MCF 10A (cell line): ENCODE measurements at regions not wholly inside any gene's neighbourhood (a gene's known extent, or its start where the extent isn't known, plus 50 kb on each side); places are given as distances from the start of the nearest gene placed in this dataset.

Experiments used
- BruUV-seq: library from RNA; stranded (reverse); fragments of 400-500 nt; replicated peaks from 2 replicates; lab custom pipeline; 2021; lab: Mats Ljungman, UMichigan
- CTCF ChIA-PET: fragments of 300-600 bp; sonication (Branson Sonifier 250); formaldehyde crosslinking; extraction: SDS; loops from one replicate; lab custom pipeline; 2021; ENCODE audit warnings: antibody characterized with exemption, inconsistent platforms; lab: Yijun Ruan, JAX
- POLR2A ChIA-PET: fragments of 300-600, 350-650 bp; sonication (Branson Sonifier 250); formaldehyde crosslinking; extraction: SDS; loops from one replicate; lab custom pipeline; 2020; ENCODE audit warnings: antibody characterized with exemption, inconsistent platforms; lab: Yijun Ruan, JAX
- DNase-seq: peaks from one replicate; pipeline ENCODE4 v3.0.0-alpha.2; 2018; ENCODE audit not compliant: unreplicated experiment
- H3K27ac Mint-ChIP-seq: one replicate; pipeline ENCODE4 v1.8.0; 2022; ENCODE audit warnings: mild to moderate bottlenecking, low read depth, mixed read lengths; ENCODE audit not compliant: unreplicated experiment
- H3K27me3 Mint-ChIP-seq: one replicate; pipeline ENCODE4 v1.8.0; 2022; ENCODE audit warnings: mixed read lengths; ENCODE audit not compliant: insufficient read depth, unreplicated experiment
- H3K36me3 Mint-ChIP-seq: one replicate; pipeline ENCODE4 v1.8.0; 2022; ENCODE audit warnings: mild to moderate bottlenecking, moderate library complexity, mixed read lengths; ENCODE audit not compliant: insufficient read depth, unreplicated experiment
- H3K4me1 Mint-ChIP-seq: one replicate; pipeline ENCODE4 v1.8.0; 2022; ENCODE audit warnings: mixed read lengths; ENCODE audit not compliant: insufficient read depth, unreplicated experiment
- H3K4me3 Mint-ChIP-seq: one replicate; pipeline ENCODE4 v1.8.0; 2022; ENCODE audit warnings: mild to moderate bottlenecking, moderate library complexity, mixed read lengths; ENCODE audit not compliant: unreplicated experiment
- H3K9me3 Mint-ChIP-seq: one replicate; pipeline ENCODE4 v1.8.0; 2022; ENCODE audit warnings: mixed read lengths; ENCODE audit not compliant: unreplicated experiment
- intact Hi-C: fragments of 100-400 bp; cut with micrococcal nuclease; formaldehyde crosslinking; loops from 2 replicates; pipeline ENCODE4 v1.14.1; 2022
- TF ChIP-seq, protein P1 (sequence below): fragments of 200-600 bp; IDR thresholded peaks from one replicate; pipeline ENCODE4 v1.8.0; 2022; ENCODE audit warnings: antibody characterized with exemption, mild to moderate bottlenecking; ENCODE audit not compliant: unreplicated experiment

- Mint-ChIP-seq H3K4me3 (no peak overlapping the region), H3K36me3 (peaks cover 6% of the 10 kb centered on the region), H3K27me3 (no peaks in the 10 kb centered on the region), H3K27ac (no peak overlapping the region), H3K4me1 (peaks cover 14% of the 10 kb centered on the region), H3K9me3 (peaks cover 2% of the 10 kb centered on the region)
- no TSS peak for BruUV-seq
- intact Hi-C loops, result no loop called here
- TF ChIP-seq, protein P1, sequence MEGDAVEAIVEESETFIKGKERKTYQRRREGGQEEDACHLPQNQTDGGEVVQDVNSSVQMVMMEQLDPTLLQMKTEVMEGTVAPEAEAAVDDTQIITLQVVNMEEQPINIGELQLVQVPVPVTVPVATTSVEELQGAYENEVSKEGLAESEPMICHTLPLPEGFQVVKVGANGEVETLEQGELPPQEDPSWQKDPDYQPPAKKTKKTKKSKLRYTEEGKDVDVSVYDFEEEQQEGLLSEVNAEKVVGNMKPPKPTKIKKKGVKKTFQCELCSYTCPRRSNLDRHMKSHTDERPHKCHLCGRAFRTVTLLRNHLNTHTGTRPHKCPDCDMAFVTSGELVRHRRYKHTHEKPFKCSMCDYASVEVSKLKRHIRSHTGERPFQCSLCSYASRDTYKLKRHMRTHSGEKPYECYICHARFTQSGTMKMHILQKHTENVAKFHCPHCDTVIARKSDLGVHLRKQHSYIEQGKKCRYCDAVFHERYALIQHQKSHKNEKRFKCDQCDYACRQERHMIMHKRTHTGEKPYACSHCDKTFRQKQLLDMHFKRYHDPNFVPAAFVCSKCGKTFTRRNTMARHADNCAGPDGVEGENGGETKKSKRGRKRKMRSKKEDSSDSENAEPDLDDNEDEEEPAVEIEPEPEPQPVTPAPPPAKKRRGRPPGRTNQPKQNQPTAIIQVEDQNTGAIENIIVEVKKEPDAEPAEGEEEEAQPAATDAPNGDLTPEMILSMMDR, result no peak
- no peak for DNase-seq
- CTCF ChIA-PET, result interaction anchor here (0.5 to 0.8 kb wide), 3 partner anchors 9 to 193 kb away, joined by 4 to 5 read pairs (median 4); no protein-coding TSS in a partner anchor
- POLR2A ChIA-PET, result interaction anchor here (1.0 to 1.3 kb wide), 2 partner anchors 12 to 32 kb away, joined by 3 to 6 read pairs; no protein-coding TSS in a partner anchor
Observed at GRCh38 chr1:198968866-198969265, 330.0 kb downstream of the PTPRC start.

DNA sequence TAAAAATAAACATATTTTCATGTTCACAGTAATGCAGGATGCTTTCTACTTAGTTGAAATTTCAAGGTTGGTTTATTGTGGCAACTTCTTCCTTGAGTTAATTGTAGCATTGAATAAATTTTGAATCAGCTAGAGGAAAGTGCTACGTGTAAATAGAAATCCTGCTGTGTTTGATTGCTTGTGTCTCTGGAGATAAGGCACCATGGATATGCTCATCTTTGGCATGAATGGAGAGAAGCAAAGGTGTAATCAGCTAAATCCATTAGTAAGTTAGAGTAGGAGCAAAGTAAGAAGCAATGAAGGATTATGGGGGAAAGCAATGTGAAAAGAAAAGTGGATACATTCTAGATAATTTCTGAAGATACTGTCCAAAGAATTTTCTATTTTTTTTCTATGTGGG lies 331.1 kb downstream of the PTPRC start:
- no peak overlapping the region for H3K4me3 Mint-ChIP-seq
- TF ChIP-seq, protein P1, result no peak
- H3K27ac Mint-ChIP-seq, result no peak overlapping the region
- H3K9me3 Mint-ChIP-seq, result no peaks in the 10 kb centered on the region
- peaks cover 6% of the 10 kb centered on the region for H3K36me3 Mint-ChIP-seq
- intact Hi-C loops, result no loop called here
- no TSS peak for BruUV-seq
- peaks cover 14% of the 10 kb centered on the region for H3K4me1 Mint-ChIP-seq
- DNase-seq, result no peak
- H3K27me3 Mint-ChIP-seq, result no peaks in the 10 kb centered on the region
- ChIA-PET CTCF (interaction anchor here (0.6 kb wide), 1 partner anchor 142 kb away, joined by 3 read pairs; no protein-coding TSS in a partner anchor), POLR2A (interaction anchor here (0.7 to 2.0 kb wide), 4 partner anchors 11 to 80 kb away, joined by 3 to 24 read pairs (median 6); no protein-coding TSS in a partner anchor)

DNA sequence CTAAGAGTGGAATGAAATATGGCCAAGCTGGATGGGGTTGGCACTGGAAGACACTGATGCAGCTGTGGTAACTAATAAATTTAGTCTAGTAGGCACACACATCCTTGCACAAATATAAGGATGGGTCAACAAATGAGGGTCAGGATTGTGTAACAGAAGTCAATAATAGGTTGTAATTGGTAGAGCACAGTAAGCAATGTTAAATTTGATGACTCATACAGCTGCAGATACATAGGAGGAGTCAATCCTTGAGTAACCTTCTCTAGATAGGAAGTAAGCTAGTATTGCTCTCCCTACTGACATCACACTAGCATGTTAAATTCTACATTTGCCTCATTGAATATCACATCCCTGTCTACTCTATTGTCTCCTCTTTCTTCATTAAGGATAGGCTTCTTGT lies 332.1 kb downstream of the PTPRC start:
- peaks cover 14% of the 10 kb centered on the region for H3K4me1 Mint-ChIP-seq
- intact Hi-C loops, result no loop called here
- TF ChIP-seq, protein P1, result no peak
- no TSS peak for BruUV-seq
- no peaks in the 10 kb centered on the region for H3K9me3 Mint-ChIP-seq
- peaks cover 6% of the 10 kb centered on the region for H3K36me3 Mint-ChIP-seq
- POLR2A ChIA-PET, result interaction anchor here (0.8 to 2.0 kb wide), 5 partner anchors 10 to 51 kb away, joined by 3 to 24 read pairs (median 4); no protein-coding TSS in a partner anchor
- CTCF ChIA-PET, result interaction anchor here (0.6 kb wide), 2 partner anchors 481 to 1578 kb away, joined by 3 read pairs; no protein-coding TSS in a partner anchor
- peak overlapping the region; percentile 32 for H3K27ac Mint-ChIP-seq
- no peak overlapping the region for H3K4me3 Mint-ChIP-seq
- H3K27me3 Mint-ChIP-seq, result no peaks in the 10 kb centered on the region
- DNase-seq, result peak; percentile 77

DNA sequence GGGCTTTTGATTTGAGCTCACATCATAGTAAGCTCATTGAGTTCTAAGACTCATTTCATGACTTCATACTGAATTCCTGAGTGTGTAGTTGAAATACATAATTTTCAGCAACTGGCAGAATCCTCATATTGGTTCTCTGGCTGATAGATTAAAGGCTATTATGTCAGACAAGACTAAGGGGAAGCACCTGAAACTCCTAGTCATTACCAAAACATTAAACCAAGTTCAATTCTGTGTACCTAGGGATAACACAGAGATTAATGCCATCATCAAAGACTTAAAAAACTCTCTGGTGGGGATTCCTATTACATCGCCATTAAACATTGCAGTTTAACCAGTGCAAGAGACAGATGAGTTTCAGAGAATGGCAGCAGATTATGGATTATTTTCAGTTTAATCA lies 339.1 kb downstream of the PTPRC start:
- Mint-ChIP-seq H3K4me3 (no peak overlapping the region), H3K27ac (no peak overlapping the region), H3K27me3 (no peaks in the 10 kb centered on the region), H3K9me3 (no peaks in the 10 kb centered on the region), H3K4me1 (no peaks in the 10 kb centered on the region), H3K36me3 (no peaks in the 10 kb centered on the region)
- intact Hi-C loops, result no loop called here
- no peak for DNase-seq
- ChIA-PET POLR2A (no interaction called here), CTCF (interaction anchor here (0.7 kb wide), 1 partner anchor 1672 kb away, joined by 3 read pairs; no protein-coding TSS in a partner anchor)
- BruUV-seq, result no TSS peak
- TF ChIP-seq, protein P1, result no peak
